Neural progenitor cell (in vitro differentiated cells): ENCODE measurements at regions not wholly inside any gene's neighbourhood (a gene's known extent, or its start where the extent isn't known, plus 50 kb on each side); places are given as distances from the start of the nearest gene placed in this dataset.

Experiments used
- DNase-seq: peaks from one replicate; pipeline ENCODE4 v3.0.0-alpha.2; 2016; ENCODE audit warnings: low spot score
- H2AFZ ChIP-seq: fragments of 200-600 bp; sonication (generic); replicated peaks from 2 replicates; pipeline ENCODE4 v1.6.1; 2016; ENCODE audit warnings: antibody characterized with exemption
- H3F3A ChIP-seq: fragments of 200-600 bp; sonication (generic); 2 replicates; pipeline ENCODE4 v1.6.1; 2016; ENCODE audit warnings: antibody characterized with exemption, low read depth
- H3K27ac ChIP-seq: fragments of 200-600 bp; sonication (generic); 2 replicates; pipeline ENCODE4 v1.5.1; 2016; ENCODE audit warnings: mild to moderate bottlenecking
- H3K27me3 ChIP-seq: fragments of 200-600 bp; sonication (generic); 2 replicates; pipeline ENCODE4 v1.6.1; 2016; ENCODE audit warnings: mild to moderate bottlenecking, moderate library complexity
- H3K36me3 ChIP-seq: fragments of 200-600 bp; sonication (generic); 2 replicates; pipeline ENCODE4 v1.5.1; 2016
- H3K4me1 ChIP-seq: fragments of 200-600 bp; sonication (generic); 2 replicates; pipeline ENCODE4 v1.6.1; 2016; ENCODE audit warnings: mixed run types
- H3K4me2 ChIP-seq: fragments of 200-600 bp; sonication (generic); 2 replicates; pipeline ENCODE4 v1.6.1; 2016
- H3K4me3 ChIP-seq: fragments of 200-600 bp; sonication (generic); 2 replicates; pipeline ENCODE4 v1.5.1; 2016
- H3K79me2 ChIP-seq: fragments of 200-600 bp; sonication (generic); 2 replicates; pipeline ENCODE4 v1.6.1; 2016; ENCODE audit warnings: low read depth
- H3K9ac ChIP-seq: fragments of 200-600 bp; sonication (generic); 2 replicates; pipeline ENCODE4 v1.6.1; 2016
- H3K9me3 ChIP-seq: fragments of 200-600 bp; sonication (generic); 2 replicates; pipeline ENCODE4 v1.5.1; 2016; ENCODE audit warnings: low read depth
- H4K20me1 ChIP-seq: fragments of 200-600 bp; sonication (generic); 2 replicates; pipeline ENCODE4 v1.6.1; 2016; ENCODE audit warnings: low read depth
- H3K27ac Mint-ChIP-seq: 3 replicates; pipeline ENCODE4 v1.8.0; 2021; ENCODE audit warnings: mixed read lengths
- H3K27me3 Mint-ChIP-seq: 2 replicates; pipeline ENCODE4 v1.8.0; 2022; ENCODE audit warnings: low read depth, mild to moderate bottlenecking, inconsistent platforms, moderate library complexity, mixed read lengths; ENCODE audit not compliant: insufficient read depth
- H3K36me3 Mint-ChIP-seq: 3 replicates; pipeline ENCODE4 v1.8.0; 2021; ENCODE audit warnings: mixed read lengths
- H3K4me1 Mint-ChIP-seq: 3 replicates; pipeline ENCODE4 v1.8.0; 2021; ENCODE audit warnings: mixed read lengths
- H3K4me3 Mint-ChIP-seq: 3 replicates; pipeline ENCODE4 v1.8.0; 2021; ENCODE audit warnings: mild to moderate bottlenecking, moderate library complexity, mixed read lengths
- H3K9me3 Mint-ChIP-seq: 3 replicates; pipeline ENCODE4 v1.8.0; 2020; ENCODE audit warnings: mixed read lengths
- EZH2 ChIP-seq: fragments of 200-600 bp; sonication (generic); IDR thresholded peaks from 2 replicates; pipeline ENCODE4 v1.6.1; 2017; ENCODE audit warnings: antibody characterized with exemption, mild to moderate bottlenecking, moderate library complexity
- EZH2phosphoT487 ChIP-seq: fragments of 200-600 bp; sonication (generic); IDR thresholded peaks from 2 replicates; pipeline ENCODE4 v1.6.1; 2017; ENCODE audit warnings: antibody characterized with exemption
- TF ChIP-seq, protein P1 (sequence below): fragments of 200-600 bp; sonication (generic); IDR thresholded peaks from 2 replicates; pipeline ENCODE4 v1.5.1; 2017; ENCODE audit warnings: antibody characterized with exemption, mild to moderate bottlenecking

DNA sequence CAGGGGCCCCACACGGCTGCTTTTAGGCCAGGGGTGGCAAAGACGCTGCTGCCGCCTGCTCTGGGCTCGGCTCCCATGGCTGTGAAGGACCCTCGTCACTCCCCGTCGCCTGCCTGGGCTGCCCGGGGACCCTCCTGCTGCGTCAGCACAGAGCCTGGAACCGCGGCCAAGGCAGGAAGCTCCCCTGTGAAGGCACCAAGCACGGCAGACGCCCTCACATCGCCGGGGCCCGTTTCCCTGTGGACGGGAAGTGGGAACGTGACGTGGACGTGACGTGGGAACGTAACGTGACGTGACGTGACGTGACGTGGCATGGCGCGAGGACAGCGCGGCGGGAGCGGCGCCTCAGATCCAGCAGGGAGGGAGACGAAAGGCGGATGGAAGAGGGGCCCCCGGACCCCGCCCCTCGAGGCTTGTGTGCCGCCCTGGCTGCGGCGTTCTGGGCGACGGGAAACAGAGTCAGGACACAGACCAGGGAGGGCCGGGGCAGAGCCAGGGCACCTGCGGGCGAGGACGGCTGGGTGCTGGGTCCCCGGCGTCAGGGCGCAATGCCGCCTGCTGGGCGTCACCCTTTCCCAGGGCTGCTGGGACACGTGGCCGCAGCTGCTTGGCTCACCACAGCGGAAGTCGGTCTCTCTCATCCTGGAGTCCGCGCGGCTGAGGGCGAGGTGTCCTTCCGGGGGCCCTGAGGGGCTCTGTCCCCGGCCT is 53.1 kb downstream of the MRPL36 start:
- DNase-seq, result no peak
- Histone ChIP-seq H3K27me3 (no peaks in the 10 kb centered on the region), H3K4me3 (no peak overlapping the region), H3K4me1 (no peaks in the 10 kb centered on the region), H2AFZ (no peak overlapping the region), H3K79me2 (no peaks in the 10 kb centered on the region), H4K20me1 (no peaks in the 10 kb centered on the region), H3K27ac (no peak overlapping the region), H3F3A (no peaks in the 10 kb centered on the region), H3K9ac (no peak overlapping the region), H3K4me2 (no peak overlapping the region), H3K9me3 (peaks cover 3% of the 10 kb centered on the region), H3K36me3 (no peaks in the 10 kb centered on the region)
- TF ChIP-seq EZH2 (no peak), EZH2phosphoT487 (no peak)
- TF ChIP-seq, protein P1, sequence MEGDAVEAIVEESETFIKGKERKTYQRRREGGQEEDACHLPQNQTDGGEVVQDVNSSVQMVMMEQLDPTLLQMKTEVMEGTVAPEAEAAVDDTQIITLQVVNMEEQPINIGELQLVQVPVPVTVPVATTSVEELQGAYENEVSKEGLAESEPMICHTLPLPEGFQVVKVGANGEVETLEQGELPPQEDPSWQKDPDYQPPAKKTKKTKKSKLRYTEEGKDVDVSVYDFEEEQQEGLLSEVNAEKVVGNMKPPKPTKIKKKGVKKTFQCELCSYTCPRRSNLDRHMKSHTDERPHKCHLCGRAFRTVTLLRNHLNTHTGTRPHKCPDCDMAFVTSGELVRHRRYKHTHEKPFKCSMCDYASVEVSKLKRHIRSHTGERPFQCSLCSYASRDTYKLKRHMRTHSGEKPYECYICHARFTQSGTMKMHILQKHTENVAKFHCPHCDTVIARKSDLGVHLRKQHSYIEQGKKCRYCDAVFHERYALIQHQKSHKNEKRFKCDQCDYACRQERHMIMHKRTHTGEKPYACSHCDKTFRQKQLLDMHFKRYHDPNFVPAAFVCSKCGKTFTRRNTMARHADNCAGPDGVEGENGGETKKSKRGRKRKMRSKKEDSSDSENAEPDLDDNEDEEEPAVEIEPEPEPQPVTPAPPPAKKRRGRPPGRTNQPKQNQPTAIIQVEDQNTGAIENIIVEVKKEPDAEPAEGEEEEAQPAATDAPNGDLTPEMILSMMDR, result no peak
- Mint-ChIP-seq H3K4me1 (no peaks in the 10 kb centered on the region), H3K36me3 (no peaks in the 10 kb centered on the region), H3K27me3 (peaks cover 9% of the 10 kb centered on the region), H3K27ac (no peak overlapping the region), H3K9me3 (peaks cover 8% of the 10 kb centered on the region), H3K4me3 (no peak overlapping the region)

DNA sequence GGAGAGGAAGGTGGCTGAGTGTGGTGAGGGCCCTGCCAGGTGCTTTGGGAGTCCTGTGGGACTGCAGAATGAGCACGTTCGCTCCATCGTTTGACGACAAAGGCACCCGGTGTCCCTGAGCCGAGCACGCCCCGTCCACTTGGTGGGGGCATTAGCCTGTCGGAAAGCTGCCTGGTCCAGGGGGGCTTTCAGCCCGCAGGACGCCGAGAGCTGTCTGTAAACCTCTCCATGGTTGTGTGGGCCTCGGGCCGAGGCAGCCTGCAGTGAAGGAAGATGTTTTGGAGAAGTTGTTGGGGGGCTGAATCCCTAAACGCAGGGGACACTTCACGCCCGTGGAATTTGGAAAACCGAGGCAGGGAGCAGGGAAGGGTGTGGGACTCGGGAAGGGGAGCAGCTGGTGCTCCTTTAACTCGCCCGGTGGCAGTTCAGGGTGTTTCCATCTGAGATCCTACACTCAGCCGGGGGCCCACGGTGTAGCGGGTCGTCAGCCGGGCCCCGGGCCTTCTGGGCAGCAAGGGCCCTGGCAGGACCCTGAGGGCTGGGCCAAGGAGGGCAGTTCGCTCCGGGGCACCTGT is 53.8 kb downstream of the MRPL36 start:
- no peaks in the 10 kb centered on the region for H3K36me3 Mint-ChIP-seq
- H2AFZ ChIP-seq, result no peak overlapping the region
- H3K4me2 ChIP-seq, result no peak overlapping the region
- no peak overlapping the region for H3K9ac ChIP-seq
- H3K27ac ChIP-seq, result no peak overlapping the region
- no peak overlapping the region for H3K4me3 ChIP-seq
- no peaks in the 10 kb centered on the region for H3K36me3 ChIP-seq
- H4K20me1 ChIP-seq, result no peaks in the 10 kb centered on the region
- H3K27ac Mint-ChIP-seq, result no peak overlapping the region
- no peaks in the 10 kb centered on the region for H3K4me1 ChIP-seq
- no peaks in the 10 kb centered on the region for H3F3A ChIP-seq
- peaks cover 9% of the 10 kb centered on the region for H3K27me3 Mint-ChIP-seq
- no peak for DNase-seq
- peaks cover 10% of the 10 kb centered on the region for H3K9me3 Mint-ChIP-seq
- no peaks in the 10 kb centered on the region for H3K4me1 Mint-ChIP-seq
- TF ChIP-seq EZH2phosphoT487, result no peak
- TF ChIP-seq, protein P1, result no peak
- no peak for TF ChIP-seq EZH2
- no peaks in the 10 kb centered on the region for H3K79me2 ChIP-seq
- H3K9me3 ChIP-seq, result peaks cover 10% of the 10 kb centered on the region
- no peak overlapping the region for H3K4me3 Mint-ChIP-seq
- no peaks in the 10 kb centered on the region for H3K27me3 ChIP-seq

DNA sequence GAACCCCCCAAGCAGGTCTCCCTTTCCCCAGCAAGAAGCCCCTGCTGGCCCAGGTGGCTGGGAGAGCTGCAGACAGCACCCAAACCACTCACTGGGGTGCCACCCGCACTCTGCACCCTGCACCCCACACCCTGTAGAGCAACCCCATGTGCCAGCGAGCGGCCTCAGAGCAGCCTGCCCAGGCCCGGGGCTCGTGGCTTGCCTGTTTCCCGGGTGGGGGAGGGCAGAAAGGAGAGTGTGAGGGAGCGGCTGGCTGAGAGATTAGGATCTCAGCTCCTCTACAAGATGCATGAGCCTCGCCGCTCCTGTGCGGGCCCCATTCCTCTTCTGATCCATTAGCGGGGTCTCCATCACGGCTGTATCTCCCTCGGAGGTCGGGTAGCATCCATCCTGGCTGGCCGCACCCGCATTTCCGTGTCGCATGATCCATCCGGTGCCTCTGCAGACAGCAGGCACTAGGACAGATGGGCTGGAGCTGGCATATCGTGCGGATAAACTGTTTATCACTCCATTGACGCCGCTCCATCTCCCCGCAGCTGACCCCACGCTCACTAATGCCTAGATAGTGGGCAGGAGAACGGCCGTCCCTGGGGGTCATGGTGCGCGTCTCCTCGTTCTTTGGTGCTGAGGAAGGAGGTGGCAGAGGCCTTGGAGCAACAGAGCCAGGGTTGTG is 54.4 kb downstream of the MRPL36 start:
- H3K27me3 ChIP-seq, result no peaks in the 10 kb centered on the region
- no peaks in the 10 kb centered on the region for H4K20me1 ChIP-seq
- no peaks in the 10 kb centered on the region for H3K4me1 ChIP-seq
- H3F3A ChIP-seq, result no peaks in the 10 kb centered on the region
- no peak overlapping the region for H3K9ac ChIP-seq
- Mint-ChIP-seq H3K4me1 (no peaks in the 10 kb centered on the region), H3K36me3 (no peaks in the 10 kb centered on the region), H3K27ac (no peak overlapping the region), H3K9me3 (peaks cover 14% of the 10 kb centered on the region), H3K27me3 (peaks cover 9% of the 10 kb centered on the region), H3K4me3 (no peak overlapping the region)
- H3K36me3 ChIP-seq, result no peaks in the 10 kb centered on the region
- no peak for DNase-seq
- H3K9me3 ChIP-seq, result peaks cover 16% of the 10 kb centered on the region
- H3K4me2 ChIP-seq, result no peak overlapping the region
- no peak overlapping the region for H3K27ac ChIP-seq
- no peak overlapping the region for H2AFZ ChIP-seq
- TF ChIP-seq EZH2phosphoT487, result no peak
- no peak for TF ChIP-seq EZH2
- TF ChIP-seq, protein P1, result no peak
- no peak overlapping the region for H3K4me3 ChIP-seq
- H3K79me2 ChIP-seq, result no peaks in the 10 kb centered on the region
